ENCODE measurements at regions not wholly inside any gene's neighbourhood (a gene's known extent, or its start where the extent isn't known, plus 50 kb on each side); places are given as distances from the start of the nearest gene placed in this dataset.

- TF ChIP-seq MAZ (IDR thresholded peaks at IDR 0.05; ENCODE audit: borderline replicate concordance, low read depth, low read length), result no peak
- no peak for TF ChIP-seq MAZ (CRISPR knock-in tag; IDR thresholded peaks at IDR 0.05; ENCODE audit: low read depth)
- TF ChIP-seq NBN (conservative IDR thresholded peaks at IDR 0.05), result no peak
- no peak for TF ChIP-seq POLR2AphosphoS5 (IDR thresholded peaks at IDR 0.05; ENCODE audit: low read depth, low read length)
- no peak for TF ChIP-seq SIN3A (IDR thresholded peaks at IDR 0.05; ENCODE audit: borderline replicate concordance, low read depth, low read length)
- no peak for TF ChIP-seq ETV6 (CRISPR knock-in tag; conservative IDR thresholded peaks at IDR 0.05)
- no peak for TF ChIP-seq NR2C2 (CRISPR knock-in tag; IDR thresholded peaks at IDR 0.05; ENCODE audit: borderline replicate concordance)
- TF ChIP-seq CREB1 (IDR thresholded peaks at IDR 0.05), result no peak
- TF ChIP-seq CREB1 (CRISPR knock-in tag; IDR thresholded peaks at IDR 0.05), result no peak
- TF ChIP-seq FOXO1 (CRISPR knock-in tag; IDR thresholded peaks at IDR 0.05), result no peak
- no peak for TF ChIP-seq CTCF (CRISPR knock-in tag; IDR thresholded peaks at IDR 0.05)
- no peak for TF ChIP-seq ZNF7 (CRISPR knock-in tag; IDR thresholded peaks at IDR 0.05)
These were observed 110.8 kb upstream of the BRINP3 start for GRCh38 chr1:190588424-190588823.

All from HepG2 (cell line).